NCI-H2196 treated with DMSO at 0.1 percent for 48 hours (cell line): ENCODE measurements at regions not wholly inside any gene's neighbourhood (a gene's known extent, or its start where the extent isn't known, plus 50 kb on each side); places are given as distances from the start of the nearest gene placed in this dataset.
"Not testable (repeated sequence)": the region's sequence is repeated elsewhere in the genome, so short reads cannot be mapped to it uniquely, and the experiment has no call there.

ENCODE experiments used
- DNase-seq: peaks from one replicate; lab custom pipeline; 2025; ENCODE audit not compliant: unreplicated experiment; lab: John Stamatoyannopoulos, UW

GRCh38 chr5:156019130-156019529, 307.8 kb upstream of the SGCD start:
- no peak for DNase-seq

- no peak for DNase-seq
Measured at GRCh38 chr5:156019571-156020180, 307.3 kb upstream of the SGCD start.

- DNase-seq = no peak
Measured at GRCh38 chr5:156020647-156021046, 306.3 kb upstream of the SGCD start.

GRCh38 chr5:156021866-156022265, 305.1 kb upstream of the SGCD start:
- no peak for DNase-seq

GRCh38 chr5:156025656-156026055, 301.3 kb upstream of the SGCD start:
- no peak for DNase-seq

- no peak for DNase-seq
Measured at GRCh38 chr5:156031181-156031580, 295.8 kb upstream of the SGCD start.

- DNase-seq = no peak
Measured at GRCh38 chr5:156036640-156037039, 290.3 kb upstream of the SGCD start.

GRCh38 chr5:156037151-156037909, 289.6 kb upstream of the SGCD start:
- DNase-seq = no peak

GRCh38 chr5:156042726-156043125, 284.2 kb upstream of the SGCD start:
- DNase-seq = no peak

- DNase-seq = no peak
Measured at GRCh38 chr5:156043351-156043750, 283.6 kb upstream of the SGCD start.

GRCh38 chr5:156051972-156052371, 275.0 kb upstream of the SGCD start:
- DNase-seq = no peak

- no peak for DNase-seq
Measured at GRCh38 chr5:156052656-156053055, 274.3 kb upstream of the SGCD start.

GRCh38 chr5:156053056-156053455, 273.9 kb upstream of the SGCD start:
- DNase-seq = no peak

- DNase-seq = no peak
Measured at GRCh38 chr5:156076912-156077311, 250.1 kb upstream of the SGCD start.

GRCh38 chr5:156087577-156088110, 239.3 kb upstream of the SGCD start:
- DNase-seq = no peak

- DNase-seq = not testable (repeated sequence)
Measured at GRCh38 chr5:156089955-156090940, 236.7 kb upstream of the SGCD start.

- no peak for DNase-seq
Measured at GRCh38 chr5:156093024-156093423, 233.9 kb upstream of the SGCD start.

- no peak for DNase-seq
Measured at GRCh38 chr5:156094001-156094400, 233.0 kb upstream of the SGCD start.

GRCh38 chr5:156095709-156096241, 231.2 kb upstream of the SGCD start:
- no peak for DNase-seq

- no peak for DNase-seq
Measured at GRCh38 chr5:156096259-156096658, 230.7 kb upstream of the SGCD start.
